Keratinocyte (primary cell): ENCODE measurements at regions not wholly inside any gene's neighbourhood (a gene's known extent, or its start where the extent isn't known, plus 50 kb on each side); places are given as distances from the start of the nearest gene placed in this dataset.

Experiments used
- CTCF ChIP-seq, 3 experiments: IDR thresholded peaks in 1 of 3; conservative IDR thresholded peaks in 1 of 3; optimal IDR thresholded peaks in 1 of 3; 2 replicates in 2 of 3; 3 replicates in 1 of 3; pipeline versions ENCODE3 to v1.5.1; 2011; ENCODE audit warnings: low read length in 3 of 3, mild to moderate bottlenecking in 3 of 3, moderate library complexity in 2 of 3, control low read depth in 1 of 3, inconsistent platforms in 1 of 3; ENCODE audit not compliant: insufficient read depth in 2 of 3; ENCODE audit errors: extremely low read depth in 1 of 3
- EZH2 ChIP-seq: IDR thresholded peaks from one replicate; pipeline ENCODE4 v1.6.1; 2012; ENCODE audit warnings: inconsistent platforms, mild to moderate bottlenecking, low read length, moderate library complexity

GRCh38 chr3:163692494-163692893 is 1385.8 kb downstream of the SI start:
- no peak for TF ChIP-seq CTCF (optimal IDR thresholded peaks at IDR 0.05 in 1 of 3, IDR thresholded peaks at IDR 0.05 in 1 of 3, conservative IDR thresholded peaks at IDR 0.05 in 1 of 3; ENCODE audit: extremely low read depth in 1 of 3, insufficient read depth in 2 of 3, low read length in 3 of 3)
- no peak for TF ChIP-seq EZH2
